ENCODE measurements at regions not wholly inside any gene's neighbourhood (a gene's known extent, or its start where the extent isn't known, plus 50 kb on each side); places are given as distances from the start of the nearest gene placed in this dataset.
"Not testable (repeated sequence)": the region's sequence is repeated elsewhere in the genome, so short reads cannot be mapped to it uniquely, and the experiment has no call there.

DNA sequence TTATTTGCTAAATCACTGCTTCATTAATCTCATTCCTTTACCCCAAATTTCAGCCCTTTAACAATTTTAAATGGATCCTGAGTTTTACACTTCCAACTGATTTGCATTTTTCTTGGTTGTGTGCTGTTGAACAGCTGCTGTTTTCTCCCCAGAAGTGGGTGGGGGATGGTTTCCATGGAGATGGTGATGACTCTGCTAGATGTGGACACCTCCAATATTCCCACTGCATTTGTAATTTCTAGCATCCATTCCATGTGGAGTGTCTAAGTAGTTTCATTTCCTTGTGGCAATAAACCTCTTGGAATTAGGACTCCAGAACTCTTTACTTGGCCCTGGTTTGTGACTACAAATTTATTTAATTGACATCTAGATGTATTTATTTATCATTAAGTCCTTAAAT lies 330.4 kb downstream of the GBA3 start:
- ATAC-seq, result no peak
- DNase-seq, result no peak
- intact Hi-C loops (cut with micrococcal nuclease), result no loop called here

DNA sequence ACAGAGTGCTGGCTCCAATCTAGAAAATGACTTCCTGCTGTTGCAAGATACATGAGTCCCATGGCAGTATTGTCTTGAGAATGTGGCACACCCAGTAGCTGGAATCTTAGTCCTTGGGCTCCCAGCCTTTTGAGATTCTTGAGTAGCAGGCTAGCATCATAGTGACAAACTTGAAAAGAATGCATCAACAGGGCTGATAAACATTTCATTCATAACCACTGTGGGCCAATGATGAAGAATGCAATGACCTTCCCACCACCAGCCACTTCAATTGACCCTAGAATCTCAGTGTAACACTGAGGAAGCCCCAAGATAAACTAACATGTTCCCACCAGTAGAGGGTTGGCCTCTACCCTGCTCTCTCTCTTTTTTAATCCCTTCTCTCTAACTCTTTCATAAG lies 329.3 kb downstream of the GBA3 start:
- intact Hi-C loops (cut with micrococcal nuclease), result no loop called here
- ATAC-seq (peak; percentile 50), DNase-seq (no peak)

DNA sequence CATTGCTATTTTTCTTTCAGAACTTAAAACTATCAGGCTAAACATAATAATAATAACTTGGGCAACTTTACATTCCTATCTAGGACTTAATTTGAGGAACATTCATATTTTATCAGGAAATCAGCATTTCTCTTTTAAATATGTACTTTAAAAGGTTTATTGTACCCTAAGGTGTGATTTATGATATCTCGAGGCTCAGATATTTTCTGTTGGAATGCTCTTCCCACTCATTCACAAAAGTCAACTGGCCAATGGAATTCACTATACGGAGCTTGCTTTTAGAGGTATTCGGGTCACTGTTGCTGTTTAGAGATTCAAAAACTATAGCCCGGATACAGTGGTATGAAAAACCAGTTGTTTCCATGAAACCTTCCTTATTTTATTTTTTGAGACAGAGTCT lies 328.3 kb downstream of the GBA3 start:
- intact Hi-C loops (cut with micrococcal nuclease), result no loop called here
- DNase-seq (no peak), ATAC-seq (no peak)

DNA sequence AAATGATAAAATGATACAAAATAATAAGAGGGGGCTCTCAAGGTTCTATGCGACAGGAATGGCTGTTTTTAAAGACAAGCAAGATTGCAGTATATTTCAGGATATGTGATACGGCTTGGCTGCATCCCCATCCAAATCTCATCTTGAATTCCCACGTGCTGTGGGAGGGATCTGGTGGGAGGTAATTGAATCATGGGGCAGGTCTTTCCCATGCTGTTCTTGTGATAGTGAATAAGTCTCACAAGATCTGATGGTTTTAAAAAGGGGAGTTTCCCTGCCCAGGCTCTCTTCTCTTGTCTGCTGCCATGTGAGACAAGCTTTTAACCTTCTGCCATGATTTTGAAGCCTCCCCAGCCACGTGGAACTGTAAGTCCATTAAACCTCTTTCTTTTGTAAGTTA lies 327.7 kb downstream of the GBA3 start:
- ATAC-seq; intact Hi-C loops (cut with micrococcal nuclease); DNase-seq: not testable (repeated sequence)

DNA sequence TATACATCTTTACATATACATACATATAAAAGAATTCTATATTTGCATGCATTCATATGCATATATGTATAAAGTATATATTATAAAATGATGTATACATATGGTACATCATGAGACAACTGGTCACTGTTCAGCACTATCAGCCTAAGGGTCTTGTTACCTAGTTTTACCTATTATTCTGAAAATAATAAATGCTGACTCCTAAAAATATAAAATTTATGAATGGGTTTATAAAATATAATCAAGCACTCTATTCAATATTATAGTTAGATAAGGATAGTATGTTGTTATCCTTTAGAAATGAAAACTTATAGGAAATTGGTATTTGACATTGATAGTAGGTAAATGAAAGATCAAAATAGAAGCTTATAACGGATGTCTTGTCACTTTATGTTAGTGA lies 324.2 kb downstream of the GBA3 start:
- DNase-seq (no peak), ATAC-seq (no peak)
- intact Hi-C loops (cut with micrococcal nuclease), result no loop called here

DNA sequence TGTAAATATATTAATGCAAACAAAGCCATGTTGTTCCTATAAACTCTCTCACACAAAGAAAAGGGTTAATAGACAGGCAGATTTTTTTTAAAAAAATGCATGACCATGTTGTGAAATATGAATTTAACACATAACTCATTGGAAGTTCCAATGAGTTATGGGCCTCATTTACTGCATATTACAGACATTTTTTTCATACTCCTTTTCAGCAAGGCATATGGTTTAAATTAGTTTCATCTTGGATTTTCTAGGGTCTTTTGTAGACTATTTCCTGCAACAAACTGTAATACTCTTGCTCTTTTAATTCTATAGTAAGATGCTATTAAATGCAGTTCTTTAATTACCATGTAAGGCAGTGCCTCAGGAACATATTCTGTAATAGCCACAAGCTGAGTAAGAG lies 323.1 kb downstream of the GBA3 start:
- ATAC-seq (no peak), DNase-seq (no peak)
- intact Hi-C loops (cut with micrococcal nuclease), result no loop called here

DNA sequence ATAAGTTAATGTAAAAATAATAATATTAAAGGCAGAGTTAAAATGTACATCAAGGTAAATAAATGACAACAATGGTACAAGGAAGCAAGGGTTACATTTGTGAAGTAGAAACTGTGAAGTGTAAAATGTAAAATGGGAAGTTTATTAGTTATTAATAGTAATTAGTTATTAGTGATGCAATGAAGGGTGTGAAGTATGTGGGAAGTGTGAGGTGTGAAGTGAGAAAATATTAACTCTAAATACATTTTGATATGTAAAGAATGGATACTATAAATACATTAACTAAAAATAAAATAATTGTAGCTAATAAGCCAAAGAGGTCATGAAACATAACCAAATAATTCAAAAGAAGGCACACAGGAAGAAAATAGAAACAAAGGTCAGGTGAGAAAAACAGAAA lies 316.4 kb downstream of the GBA3 start:
- DNase-seq (no peak), ATAC-seq (no peak)
- intact Hi-C loops (cut with micrococcal nuclease), result no loop called here

DNA sequence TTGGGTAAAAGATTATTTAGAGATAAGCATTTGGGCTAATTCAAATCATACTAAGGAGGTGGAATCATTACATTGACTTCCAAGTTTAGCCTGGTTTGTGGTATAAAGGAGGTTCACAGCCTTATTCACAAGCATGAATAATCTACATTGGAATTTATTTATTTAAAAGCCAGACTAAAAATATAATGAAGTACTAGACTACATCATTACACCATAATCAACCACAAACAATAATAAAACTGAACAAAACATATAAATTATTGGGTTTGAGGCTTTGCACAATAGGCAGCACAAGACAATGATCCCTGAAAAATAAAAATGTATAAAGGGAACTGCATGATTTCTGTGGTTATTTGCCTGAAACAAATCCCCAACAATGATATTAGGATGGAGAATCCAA lies 314.0 kb downstream of the GBA3 start:
- intact Hi-C loops (cut with micrococcal nuclease), result no loop called here
- no peak for ATAC-seq
- DNase-seq, result no peak

DNA sequence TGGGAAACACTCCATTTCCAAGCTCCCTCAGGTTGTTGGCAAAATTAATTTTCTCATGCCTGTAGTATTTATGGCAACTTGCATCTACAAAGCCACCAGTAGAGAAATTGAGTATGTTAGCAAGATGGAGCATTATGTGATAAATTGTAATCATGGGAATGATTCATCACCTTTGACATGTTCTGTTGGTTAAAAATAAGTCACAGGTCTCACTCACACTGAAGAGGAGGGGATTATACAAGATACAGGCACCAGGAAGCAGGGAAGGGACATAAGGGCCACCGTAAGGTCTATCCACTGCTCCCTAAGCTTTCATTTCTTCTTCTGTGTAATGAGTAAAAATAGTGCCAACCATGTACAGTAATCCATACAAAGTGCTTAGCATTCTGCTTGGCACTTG lies 313.0 kb downstream of the GBA3 start:
- intact Hi-C loops (cut with micrococcal nuclease), result no loop called here

DNA sequence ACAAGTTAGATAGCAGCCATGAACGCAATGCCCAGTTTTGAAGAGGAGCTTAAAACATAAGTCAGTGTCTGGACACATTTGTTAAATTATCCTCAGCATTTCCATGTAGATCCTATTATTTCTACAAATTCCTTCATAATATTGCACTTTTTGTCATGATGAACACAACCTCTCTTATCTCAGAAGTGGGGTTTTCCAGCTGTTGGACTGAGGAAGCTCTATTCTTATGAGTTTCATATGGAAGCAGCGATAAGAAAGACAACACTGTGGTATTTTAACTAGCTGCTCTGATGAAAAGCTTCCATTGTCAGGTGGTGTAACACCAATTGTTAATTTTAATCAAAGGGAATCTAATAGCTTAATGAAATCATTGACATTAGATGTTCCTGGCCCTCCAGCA lies 308.7 kb downstream of the GBA3 start:
- intact Hi-C loops (cut with micrococcal nuclease), result no loop called here
- DNase-seq (no peak), ATAC-seq (no peak)

More for the DNA sequence above, 313.0 kb downstream of the GBA3 start:
- no peak for DNase-seq
- ATAC-seq, result no peak

DNA sequence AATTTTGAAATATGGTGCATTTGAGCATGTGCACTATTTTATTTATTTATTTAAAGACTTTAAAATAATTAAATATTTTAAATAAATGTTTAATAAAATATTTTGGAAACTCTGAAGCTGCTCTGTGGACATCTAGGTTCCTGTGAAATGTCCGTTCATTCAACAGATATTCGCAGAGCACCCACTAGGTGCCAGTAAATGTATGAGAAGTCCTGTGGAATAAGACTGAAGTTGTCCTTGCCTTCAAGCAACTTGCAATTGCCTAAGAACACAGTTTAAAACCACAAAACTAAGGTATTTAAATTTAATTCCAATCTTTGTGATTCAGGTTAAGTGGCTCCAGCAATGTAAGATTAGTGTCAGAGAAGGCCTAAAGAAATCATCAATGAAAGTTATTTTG lies 306.7 kb downstream of the GBA3 start:
- DNase-seq (no peak), ATAC-seq (no peak)
- intact Hi-C loops (cut with micrococcal nuclease), result no loop called here

DNA sequence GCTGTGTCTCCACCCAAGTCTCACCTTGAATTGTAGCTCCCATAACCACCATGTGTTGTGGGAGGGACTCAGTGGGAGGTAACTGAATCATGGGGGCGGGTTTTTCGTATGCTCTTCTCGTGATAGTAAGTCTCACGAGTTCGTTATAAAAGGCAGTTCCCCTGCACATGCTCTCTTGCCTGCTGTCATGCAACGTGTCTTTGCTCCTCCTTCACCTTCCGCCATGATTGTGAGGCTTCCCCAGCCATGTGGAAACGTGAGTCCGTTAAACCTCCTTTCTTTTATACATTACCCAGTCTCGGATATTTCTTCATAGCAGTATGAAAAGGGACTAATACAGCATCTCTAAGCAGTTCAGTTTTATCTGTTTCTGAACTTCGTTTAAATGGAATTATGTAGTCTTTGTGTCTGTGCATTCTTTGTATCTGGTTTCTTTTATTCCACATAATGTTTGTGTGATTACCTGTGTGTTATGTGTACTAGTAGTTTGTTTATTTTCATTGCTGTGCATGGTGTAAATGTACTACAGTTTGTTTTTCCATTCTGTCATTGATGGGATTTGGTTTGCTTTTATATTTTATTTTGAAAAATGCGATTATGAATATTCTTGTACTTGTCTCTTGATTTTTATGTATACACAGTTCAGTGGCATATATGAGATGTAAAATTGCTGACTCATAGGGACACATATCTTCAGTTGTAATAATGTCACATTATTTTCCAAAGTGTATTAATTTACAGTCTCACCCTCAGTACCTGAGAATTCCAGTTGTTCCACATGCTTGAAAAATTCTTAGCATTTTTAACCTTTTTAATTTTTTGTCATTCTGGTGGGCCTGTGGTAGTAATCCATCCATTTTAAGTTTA lies 304.9 kb downstream of the GBA3 start:
- ATAC-seq (no peak), DNase-seq (no peak)
- intact Hi-C loops (cut with micrococcal nuclease), result no loop called here

DNA sequence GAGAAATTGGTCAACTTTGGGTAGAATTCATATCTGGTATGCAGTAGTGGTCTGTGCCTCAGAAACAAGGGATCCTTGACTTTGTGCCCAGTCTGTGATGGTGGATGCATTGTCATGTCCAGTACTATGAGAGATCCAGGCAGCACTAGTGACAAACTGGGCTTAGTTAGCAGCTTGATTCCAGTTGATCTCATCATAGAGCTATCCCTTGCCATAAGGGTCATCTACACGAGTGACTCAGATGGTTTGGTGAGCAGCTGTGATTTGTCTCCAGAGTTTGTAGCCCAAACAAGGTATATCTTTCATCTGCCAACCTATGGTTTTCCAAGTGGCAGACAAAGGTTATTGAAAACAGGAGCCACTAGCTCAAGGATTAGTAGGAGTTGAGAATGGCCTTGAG lies 298.8 kb downstream of the GBA3 start:
- intact Hi-C loops (cut with micrococcal nuclease), result no loop called here
- ATAC-seq (no peak), DNase-seq (no peak)

DNA sequence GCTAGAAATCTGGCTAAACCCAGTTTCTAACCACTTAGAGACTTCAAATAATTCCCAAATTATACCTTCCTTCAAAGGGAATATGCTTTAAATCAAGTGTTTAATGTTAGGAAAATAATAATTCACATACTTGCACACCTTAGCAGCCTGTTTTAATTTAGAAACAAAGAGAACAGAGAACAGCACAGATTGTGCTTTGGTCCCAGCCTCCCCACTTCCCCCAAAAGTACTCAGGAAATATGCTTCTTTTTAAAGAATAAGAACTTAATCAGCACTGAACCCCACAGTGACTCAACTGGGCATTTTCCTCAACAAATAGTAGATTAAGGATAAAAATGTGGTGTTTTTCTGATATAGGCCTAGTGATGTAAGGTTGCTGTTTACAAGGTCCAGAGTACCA lies 295.8 kb downstream of the GBA3 start:
- intact Hi-C loops (cut with micrococcal nuclease), result no loop called here
- DNase-seq (no peak), ATAC-seq (no peak)

DNA sequence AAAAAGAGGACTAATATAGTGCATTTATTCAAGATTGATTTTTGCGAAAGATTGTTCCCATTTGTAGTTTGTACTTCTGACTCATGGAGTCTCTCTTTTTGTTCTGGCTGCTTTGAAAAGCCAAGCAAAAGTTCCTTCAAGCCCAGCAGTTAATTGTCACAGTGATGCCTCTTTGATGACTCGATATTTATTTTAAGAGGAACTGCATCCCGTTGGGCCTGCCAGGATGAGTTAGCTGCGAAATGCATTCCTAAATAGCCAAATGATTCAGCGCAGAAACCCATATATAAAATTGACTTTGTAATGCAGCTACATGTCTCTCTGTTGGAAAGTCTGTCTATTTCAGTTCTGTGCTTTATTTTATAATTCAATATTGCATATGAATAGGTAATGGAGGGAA lies 295.1 kb downstream of the GBA3 start:
- intact Hi-C loops (cut with micrococcal nuclease), result no loop called here
- DNase-seq (no peak), ATAC-seq (no peak)

DNA sequence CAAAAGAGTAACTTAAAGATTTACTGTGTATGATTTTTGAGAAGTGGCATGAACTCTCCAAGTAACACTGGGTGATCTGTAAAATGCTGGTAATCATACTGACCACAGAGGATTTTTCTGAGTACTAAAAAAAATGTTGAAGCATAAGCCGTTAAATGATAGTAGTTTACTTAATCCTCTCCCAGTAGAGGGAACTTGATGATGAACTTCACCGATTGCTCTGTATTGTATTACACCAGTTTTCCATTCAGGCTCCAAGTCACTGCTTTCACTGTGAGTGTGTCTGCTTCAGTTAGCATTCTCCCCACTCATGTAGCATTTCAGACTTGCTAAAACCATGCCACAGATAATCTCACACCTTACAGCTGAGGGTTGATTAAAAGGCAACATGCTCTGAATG lies 294.1 kb downstream of the GBA3 start:
- intact Hi-C loops (cut with micrococcal nuclease), result no loop called here
- DNase-seq (no peak), ATAC-seq (no peak)

DNA sequence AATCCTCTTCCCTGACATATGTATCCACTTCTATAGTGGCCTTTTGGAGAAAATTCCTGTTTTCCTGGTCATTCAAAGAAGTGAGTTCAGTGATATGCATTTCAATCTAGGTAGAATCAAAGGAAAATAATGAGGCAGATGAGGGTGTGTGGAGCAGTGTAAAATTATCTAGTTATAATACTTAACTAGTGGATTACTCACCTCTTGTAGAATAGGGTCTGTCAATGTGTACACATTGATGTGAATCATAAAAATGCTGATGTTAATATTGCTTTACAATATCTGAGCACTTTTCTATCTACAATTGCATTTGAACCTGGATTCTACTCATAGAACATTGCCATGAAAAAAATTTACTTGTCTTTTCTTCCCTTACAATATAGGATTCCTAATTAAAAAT lies 293.5 kb downstream of the GBA3 start:
- intact Hi-C loops (cut with micrococcal nuclease), result no loop called here
- no peak for DNase-seq

DNA sequence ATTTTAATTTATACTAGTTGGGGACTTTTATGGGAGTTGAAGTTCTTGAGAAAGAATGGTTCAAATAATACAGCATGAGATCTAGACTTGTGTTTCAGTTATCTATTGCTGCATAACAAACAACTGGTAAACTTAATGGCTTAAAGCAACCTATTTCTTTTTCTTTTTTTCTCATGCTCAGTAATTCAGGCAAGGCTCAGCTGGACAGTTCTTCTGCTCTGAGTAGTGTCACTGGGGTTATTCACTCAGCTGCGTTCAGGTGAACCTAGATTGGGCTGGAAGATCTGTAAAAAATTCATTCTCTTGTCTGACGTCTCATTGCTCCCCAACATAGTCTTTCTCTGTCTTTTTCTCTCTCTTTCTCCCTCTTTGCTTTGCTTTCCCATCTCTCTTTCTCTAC lies 291.7 kb downstream of the GBA3 start:
- DNase-seq, result no peak
- no peak for ATAC-seq
- intact Hi-C loops (cut with micrococcal nuclease), result no loop called here

More for the DNA sequence above, 293.5 kb downstream of the GBA3 start:
- ATAC-seq, result no peak

DNA sequence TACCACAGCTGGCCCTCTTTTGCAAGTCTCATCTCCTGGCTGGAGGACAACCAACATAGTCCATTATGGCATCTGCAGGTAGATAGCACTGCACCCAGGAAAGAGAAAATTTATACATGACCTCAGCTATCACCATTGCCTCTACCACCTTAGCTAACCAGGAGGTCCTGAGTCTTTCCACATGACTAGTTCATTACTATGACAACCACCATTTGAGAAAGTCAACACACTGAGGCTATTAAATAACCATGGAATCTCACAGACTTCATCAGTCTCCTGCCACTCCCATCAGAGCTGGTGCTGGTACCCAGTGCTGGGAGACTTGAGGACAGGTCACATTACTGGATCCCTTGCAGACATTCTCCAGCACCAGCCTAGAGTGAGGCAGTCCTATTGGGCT lies 285.9 kb downstream of the GBA3 start:
- intact Hi-C loops (cut with micrococcal nuclease), result no loop called here
- ATAC-seq (no peak), DNase-seq (no peak)

DNA sequence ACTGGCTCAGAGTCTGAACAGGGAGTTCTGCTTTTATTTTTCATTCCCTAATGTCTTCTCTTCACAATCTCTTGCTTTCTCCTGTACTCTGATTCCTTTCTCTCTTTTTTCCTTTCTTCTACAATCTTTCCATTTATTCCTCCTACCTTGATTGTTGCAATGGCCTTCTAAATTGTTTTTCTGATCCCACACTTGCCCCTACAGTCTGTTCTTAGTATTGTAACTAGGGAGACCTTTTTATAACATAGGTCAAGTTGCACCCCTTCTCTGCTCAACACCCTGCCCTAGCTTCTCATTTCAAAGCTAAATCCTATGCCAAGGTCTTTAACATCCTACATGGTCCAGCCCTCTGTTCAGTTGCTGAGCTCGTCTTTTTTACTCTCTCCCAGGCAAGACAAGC lies 277.9 kb downstream of the GBA3 start:
- intact Hi-C loops (cut with micrococcal nuclease), result no loop called here
- no peak for ATAC-seq
- no peak for DNase-seq

DNA sequence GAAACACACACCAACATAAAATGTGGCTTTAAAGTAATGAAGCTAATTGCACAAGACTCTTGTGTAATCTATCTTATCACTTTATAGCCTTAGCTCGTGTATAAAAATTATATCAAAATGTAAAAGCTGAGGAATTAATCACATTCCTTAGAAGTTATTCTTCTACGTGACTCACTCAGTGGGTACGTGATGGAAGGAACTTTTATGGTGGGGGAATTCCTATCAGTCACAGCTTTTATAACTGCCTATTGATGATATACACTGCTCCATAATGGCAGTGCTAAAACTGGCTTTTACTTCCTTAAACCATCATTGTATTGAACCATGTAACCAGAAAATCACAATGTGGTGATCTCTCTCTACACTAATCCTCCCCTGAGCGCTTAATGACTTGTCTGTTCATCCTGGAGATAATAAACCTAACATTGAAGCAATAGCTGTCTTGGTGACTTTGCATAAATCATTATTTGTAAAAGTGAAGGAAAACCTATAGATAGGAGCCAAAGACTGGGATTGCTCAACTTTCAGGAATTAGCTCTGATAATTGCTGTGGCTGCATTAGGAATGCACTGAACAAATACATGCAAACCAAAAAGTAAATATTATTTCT lies 276.7 kb downstream of the GBA3 start:
- no peak for DNase-seq
- no peak for ATAC-seq
- intact Hi-C loops (cut with micrococcal nuclease), result no loop called here

All from left ventricle myocardium superior (tissue), 1 donor.